ENCODE measurements at regions not wholly inside any gene's neighbourhood (a gene's known extent, or its start where the extent isn't known, plus 50 kb on each side); places are given as distances from the start of the nearest gene placed in this dataset.

GRCh38 chr3:177688152-177688551, 490.9 kb upstream of the TBL1XR1 start:
- no peak for DNase-seq (ENCODE audit: insufficient read length, low spot score)
- FAIRE-seq = no peak
- no peak for TF ChIP-seq CTCF (IDR thresholded peaks at IDR 0.05; ENCODE audit: insufficient read depth, missing control alignments)

GRCh38 chr3:177689077-177689476, 491.8 kb upstream of the TBL1XR1 start:
- TF ChIP-seq CTCF (IDR thresholded peaks at IDR 0.05; ENCODE audit: insufficient read depth, missing control alignments) = no peak
- no peak for FAIRE-seq
- no peak for DNase-seq (ENCODE audit: insufficient read length, low spot score)

GRCh38 chr3:177689869-177690268, 492.6 kb upstream of the TBL1XR1 start:
- DNase-seq (ENCODE audit: insufficient read length, low spot score) (no peak), FAIRE-seq (no peak)
- no peak for TF ChIP-seq CTCF (IDR thresholded peaks at IDR 0.05; ENCODE audit: insufficient read depth, missing control alignments)

GRCh38 chr3:177690306-177690705, 493.0 kb upstream of the TBL1XR1 start:
- DNase-seq (ENCODE audit: insufficient read length, low spot score) (no peak), FAIRE-seq (no peak)
- TF ChIP-seq CTCF (IDR thresholded peaks at IDR 0.05; ENCODE audit: insufficient read depth, missing control alignments) = no peak

GRCh38 chr3:177692304-177692975, 495.2 kb upstream of the TBL1XR1 start:
- FAIRE-seq = no peak
- no peak for TF ChIP-seq CTCF (IDR thresholded peaks at IDR 0.05; ENCODE audit: insufficient read depth, missing control alignments)
- DNase-seq (ENCODE audit: insufficient read length, low spot score) = no peak

- FAIRE-seq (no peak), DNase-seq (ENCODE audit: insufficient read length, low spot score) (no peak)
- no peak for TF ChIP-seq CTCF (IDR thresholded peaks at IDR 0.05; ENCODE audit: insufficient read depth, missing control alignments)
These were observed 496.5 kb upstream of the TBL1XR1 start for GRCh38 chr3:177693616-177694264.

GRCh38 chr3:177694316-177694715, 497.0 kb upstream of the TBL1XR1 start:
- no peak for TF ChIP-seq CTCF (IDR thresholded peaks at IDR 0.05; ENCODE audit: insufficient read depth, missing control alignments)
- no peak for DNase-seq (ENCODE audit: insufficient read length, low spot score)
- no peak for FAIRE-seq
